HUES48 (cell line): ENCODE measurements at regions not wholly inside any gene's neighbourhood (a gene's known extent, or its start where the extent isn't known, plus 50 kb on each side); places are given as distances from the start of the nearest gene placed in this dataset.

Experiments
- H3K27ac ChIP-seq: one replicate; pipeline ENCODE4 v1.7.0; 2013; ENCODE audit warnings: low read depth, low read length, inconsistent platforms
- H3K27me3 ChIP-seq: 2 replicates; pipeline ENCODE4 v1.6.1; 2013; ENCODE audit warnings: mild to moderate bottlenecking, low read length; ENCODE audit not compliant: control insufficient read depth, insufficient read depth
- H3K36me3 ChIP-seq: 2 replicates; pipeline ENCODE4 v1.6.1; 2013; ENCODE audit warnings: low read length; ENCODE audit not compliant: control insufficient read depth, insufficient read depth
- H3K4me1 ChIP-seq: 2 replicates; pipeline ENCODE4 v1.6.1; 2013; ENCODE audit warnings: mild to moderate bottlenecking, low read length; ENCODE audit not compliant: control insufficient read depth, insufficient read depth
- H3K4me3 ChIP-seq: 2 replicates; pipeline ENCODE4 v1.5.1; 2013; ENCODE audit warnings: mild to moderate bottlenecking, low read depth, low read length
- H3K9ac ChIP-seq: 2 replicates; pipeline ENCODE4 v1.6.1; 2013; ENCODE audit warnings: mild to moderate bottlenecking, low read depth, low read length, moderate library complexity
- H3K9me3 ChIP-seq: 2 replicates; pipeline ENCODE4 v1.6.1; 2013; ENCODE audit warnings: low read length; ENCODE audit not compliant: control insufficient read depth, insufficient read depth

DNA sequence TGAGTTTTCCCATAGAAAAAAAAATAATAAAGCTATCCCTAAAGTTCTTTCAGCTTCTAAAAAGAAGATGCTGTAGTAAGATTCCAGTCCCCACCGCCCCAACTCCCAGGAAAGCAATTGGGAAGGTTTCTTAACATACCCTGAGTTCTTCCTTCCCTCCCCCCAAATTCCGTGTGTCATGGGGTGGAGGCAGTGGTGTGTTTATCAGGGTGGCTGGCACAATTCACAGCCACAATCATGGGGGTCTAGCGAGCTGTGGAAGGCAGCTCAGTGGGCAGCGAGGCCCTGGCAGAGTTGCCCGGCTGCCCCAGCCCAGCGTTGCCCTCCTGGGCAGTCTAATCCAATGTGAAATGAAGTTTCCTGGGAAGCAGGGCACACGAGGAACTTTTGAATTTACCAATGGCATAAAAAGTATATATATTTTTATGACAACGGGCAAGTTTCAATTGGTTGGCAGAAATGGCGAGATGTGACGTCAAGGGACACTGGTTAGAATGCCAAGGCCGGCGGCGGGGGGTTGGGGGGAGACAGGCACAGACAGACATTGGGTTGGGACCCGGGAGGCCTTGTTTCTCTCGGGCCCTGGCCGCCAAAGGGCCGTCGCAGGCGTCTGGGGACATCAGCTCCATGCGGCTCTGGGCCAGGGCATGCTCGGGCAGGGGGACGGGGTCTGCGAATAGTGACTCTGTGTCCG, 80.7 kb upstream of the PPARA start:
- H3K9me3 ChIP-seq, result no peaks in the 10 kb centered on the region
- peaks cover 17% of the 10 kb centered on the region; the same call in 1 of the 2 replicates for H3K4me1 ChIP-seq
- H3K4me3 ChIP-seq, result peak overlapping the region; percentile 73
- H3K9ac ChIP-seq, result peak overlapping the region; percentile 41; the same call in 1 of the 2 replicates
- H3K36me3 ChIP-seq, result no peaks in the 10 kb centered on the region
- H3K27ac ChIP-seq, result no peak overlapping the region
- peaks cover 48% of the 10 kb centered on the region for H3K27me3 ChIP-seq

DNA sequence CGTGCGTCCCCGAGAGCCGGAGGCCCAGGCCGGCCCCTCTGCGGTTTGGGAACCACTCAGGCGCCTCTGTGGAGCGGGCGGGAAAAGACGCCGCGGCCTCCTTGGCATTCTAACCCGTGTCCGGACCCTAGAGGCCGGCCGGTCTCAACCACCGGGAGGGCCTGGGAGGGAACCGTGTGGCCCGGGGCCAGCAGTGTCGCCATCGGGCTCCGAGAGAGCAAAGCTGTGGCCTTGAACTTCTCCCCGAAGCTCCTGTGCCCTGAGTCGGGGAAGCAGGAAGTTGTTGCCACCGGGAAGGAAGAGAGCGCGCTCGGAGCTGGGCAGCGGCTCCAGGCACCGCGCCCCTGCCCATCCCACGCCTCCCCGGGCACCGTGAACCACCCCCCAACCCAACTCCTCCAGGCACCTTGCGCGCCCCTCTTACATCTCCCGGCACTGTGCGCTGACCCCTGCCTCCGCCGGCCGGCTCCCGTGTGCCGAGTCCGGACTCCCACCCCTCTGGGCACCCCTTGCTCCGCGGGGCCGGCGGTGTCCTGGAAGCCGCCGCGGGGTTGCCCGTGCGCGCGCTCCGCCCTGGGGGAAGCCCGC, 80.0 kb upstream of the PPARA start:
- Histone ChIP-seq H3K4me1 (peaks cover 23% of the 10 kb centered on the region; the same call in 1 of the 2 replicates), H3K27ac (no peak overlapping the region), H3K9ac (peak overlapping the region; percentile 41; the same call in 1 of the 2 replicates)

DNA sequence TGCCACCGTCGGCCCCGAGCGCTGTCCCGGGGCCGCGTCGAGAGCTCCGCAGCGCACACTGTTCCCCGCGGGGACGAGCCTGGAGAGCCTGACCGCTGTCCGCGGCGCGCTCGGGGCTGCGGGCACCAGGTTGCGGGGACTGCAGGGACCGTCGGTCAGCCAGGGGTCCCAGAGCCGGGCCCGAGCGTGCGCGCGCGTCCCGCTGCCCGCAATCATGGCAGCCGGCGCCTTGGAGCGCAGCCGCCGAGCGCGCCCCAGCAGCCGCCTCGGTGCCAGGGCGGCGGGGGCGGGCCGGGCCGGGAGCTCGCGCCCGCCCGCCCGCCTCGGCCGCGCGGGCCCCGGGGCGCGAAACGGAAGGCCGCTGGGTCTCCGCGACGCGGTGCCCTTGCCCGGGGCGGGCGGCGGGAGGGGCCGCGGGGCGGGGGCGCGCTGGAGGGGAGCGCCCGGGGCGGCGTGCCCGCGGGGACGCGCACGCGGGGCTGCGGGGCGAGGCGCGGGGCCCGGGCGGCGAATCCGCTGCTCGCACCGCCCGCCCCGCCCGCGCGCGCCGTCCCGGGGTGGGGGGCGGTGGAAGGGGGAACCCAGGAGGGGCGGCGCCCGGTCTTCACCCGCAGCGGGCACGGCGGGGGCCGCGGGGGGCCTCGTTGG, 79.4 kb upstream of the PPARA start:
- H3K9me3 ChIP-seq, result no peaks in the 10 kb centered on the region
- H3K36me3 ChIP-seq, result no peaks in the 10 kb centered on the region
- peaks cover 25% of the 10 kb centered on the region for H3K4me1 ChIP-seq
- H3K4me3 ChIP-seq, result peak overlapping the region; percentile 73
- H3K27ac ChIP-seq, result no peak overlapping the region
- peaks cover 48% of the 10 kb centered on the region for H3K27me3 ChIP-seq
- 0 out of 2 replicates have a peak overlapping the region, but pooled peaks have one; percentile 41 for H3K9ac ChIP-seq

More for the DNA sequence above, 80.0 kb upstream of the PPARA start:
- H3K27me3 ChIP-seq, result peaks cover 48% of the 10 kb centered on the region
- no peaks in the 10 kb centered on the region for H3K9me3 ChIP-seq
- peak overlapping the region; percentile 73 for H3K4me3 ChIP-seq
- no peaks in the 10 kb centered on the region for H3K36me3 ChIP-seq

DNA sequence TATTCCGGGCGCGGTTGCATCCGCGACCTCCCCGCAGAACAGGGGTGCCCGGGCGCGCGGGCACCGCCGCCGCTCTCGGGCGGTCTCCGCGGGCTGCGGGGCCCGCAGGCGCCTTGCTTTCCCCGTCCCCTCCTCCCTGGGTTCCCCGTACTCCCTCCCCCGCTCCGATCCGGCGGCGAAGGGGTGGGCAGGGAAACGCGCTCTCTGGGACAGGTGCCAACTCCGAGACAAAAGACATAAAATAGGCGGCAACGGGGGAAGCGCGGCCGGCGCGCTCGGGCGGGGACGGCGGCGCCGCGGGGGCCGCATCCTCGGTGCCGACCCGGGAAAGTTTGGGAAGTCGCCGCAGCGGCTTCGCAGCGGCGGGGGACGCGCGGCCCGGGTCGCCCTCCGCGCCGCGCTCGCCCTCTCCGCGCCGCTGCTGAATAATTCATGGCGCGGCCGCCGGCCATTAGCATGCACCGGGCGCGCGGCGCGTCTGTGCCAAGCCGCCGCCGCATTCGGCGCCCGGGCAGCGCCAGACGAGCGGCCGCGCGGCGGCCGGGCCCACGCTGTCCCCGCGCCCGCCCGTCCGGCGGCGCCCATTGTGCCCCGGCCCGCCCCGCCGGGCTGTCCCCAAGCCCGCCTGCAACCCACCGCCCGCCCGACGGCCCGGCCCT, 78.7 kb upstream of the PPARA start:
- H3K36me3 ChIP-seq, result no peaks in the 10 kb centered on the region
- H3K4me1 ChIP-seq, result peaks cover 32% of the 10 kb centered on the region
- no peak overlapping the region for H3K9ac ChIP-seq
- peaks cover 48% of the 10 kb centered on the region for H3K27me3 ChIP-seq
- no peak overlapping the region for H3K27ac ChIP-seq
- no peaks in the 10 kb centered on the region for H3K9me3 ChIP-seq
- H3K4me3 ChIP-seq, result peak overlapping the region; percentile 62

DNA sequence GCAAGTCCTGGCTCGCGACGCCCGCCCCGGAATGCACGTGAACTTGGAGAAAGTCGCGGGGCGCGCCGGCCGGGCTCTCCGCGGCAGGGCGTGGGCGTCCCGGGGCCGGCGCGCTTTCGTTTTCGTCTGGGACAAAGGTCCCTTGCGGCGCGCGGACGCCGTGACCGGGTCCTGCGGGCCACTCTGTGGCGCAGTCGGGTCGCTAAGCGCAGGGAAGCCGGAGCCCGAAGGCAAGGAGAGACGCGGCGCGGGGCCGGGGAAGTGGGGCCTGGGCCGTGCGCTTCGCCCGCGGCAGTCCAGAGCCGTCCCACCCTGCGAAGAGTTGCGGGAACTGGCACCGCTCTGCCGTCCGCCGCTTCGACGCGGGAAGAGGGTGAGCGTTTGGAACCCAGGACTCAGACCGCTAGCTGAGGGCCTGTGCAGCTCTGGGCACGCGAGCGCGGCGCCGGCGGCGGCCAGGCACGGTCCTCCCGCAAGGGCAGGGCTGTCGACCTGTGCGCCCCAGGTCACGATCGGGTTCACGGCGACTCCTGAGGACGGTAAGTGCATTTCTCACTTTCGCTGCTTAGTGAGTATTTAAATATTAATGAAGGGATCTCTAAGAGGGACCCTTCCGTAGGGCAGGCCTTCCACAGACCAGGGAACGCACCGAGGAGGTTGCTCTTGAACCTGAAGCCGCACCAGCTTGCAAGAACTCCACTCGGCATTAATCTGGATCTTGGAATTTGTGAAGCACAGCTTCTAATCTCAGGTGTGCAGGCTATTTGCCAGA, 78.0 kb upstream of the PPARA start:
- Histone ChIP-seq H3K27ac (no peak overlapping the region), H3K4me1 (peaks cover 39% of the 10 kb centered on the region), H3K4me3 (peak overlapping the region; percentile 62), H3K27me3 (peaks cover 48% of the 10 kb centered on the region), H3K9me3 (no peaks in the 10 kb centered on the region), H3K36me3 (no peaks in the 10 kb centered on the region), H3K9ac (no peak overlapping the region; the same call in 1 of the 2 replicates)

DNA sequence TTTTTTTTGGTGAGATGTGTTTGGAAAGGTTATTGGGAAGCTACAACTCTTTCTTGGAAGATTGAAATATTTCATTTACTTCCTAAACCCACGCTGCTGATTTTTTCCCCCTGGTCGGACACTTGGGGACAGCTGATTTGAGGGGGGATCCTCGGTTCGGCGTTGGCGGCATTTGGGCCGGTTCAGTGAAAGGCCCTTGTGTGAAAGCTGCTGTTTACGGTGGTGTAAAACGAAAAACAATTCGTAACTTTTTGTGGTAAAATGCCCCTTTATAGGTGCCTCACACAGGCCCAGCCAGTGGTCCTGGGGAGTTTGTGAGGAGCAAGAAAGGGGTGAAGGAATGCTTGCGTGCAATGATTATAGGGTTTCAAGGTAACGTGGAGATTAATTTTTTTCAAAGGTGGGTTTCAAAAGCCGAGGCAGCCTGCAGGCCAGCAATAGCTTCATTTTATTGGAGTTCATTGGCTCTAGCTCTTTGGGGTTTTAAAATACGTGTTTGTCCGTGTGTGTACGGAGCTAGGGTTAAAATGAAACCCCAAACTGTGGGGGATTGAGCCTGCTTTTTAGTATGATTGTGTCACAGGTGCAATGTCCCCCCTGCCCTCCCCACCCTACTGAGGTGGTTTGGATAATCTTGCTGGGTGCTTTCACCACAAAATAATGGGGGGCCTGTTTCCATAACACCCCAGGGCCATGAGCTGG, 77.2 kb upstream of the PPARA start:
- Histone ChIP-seq H3K9ac (no peak overlapping the region), H3K36me3 (no peaks in the 10 kb centered on the region)

DNA sequence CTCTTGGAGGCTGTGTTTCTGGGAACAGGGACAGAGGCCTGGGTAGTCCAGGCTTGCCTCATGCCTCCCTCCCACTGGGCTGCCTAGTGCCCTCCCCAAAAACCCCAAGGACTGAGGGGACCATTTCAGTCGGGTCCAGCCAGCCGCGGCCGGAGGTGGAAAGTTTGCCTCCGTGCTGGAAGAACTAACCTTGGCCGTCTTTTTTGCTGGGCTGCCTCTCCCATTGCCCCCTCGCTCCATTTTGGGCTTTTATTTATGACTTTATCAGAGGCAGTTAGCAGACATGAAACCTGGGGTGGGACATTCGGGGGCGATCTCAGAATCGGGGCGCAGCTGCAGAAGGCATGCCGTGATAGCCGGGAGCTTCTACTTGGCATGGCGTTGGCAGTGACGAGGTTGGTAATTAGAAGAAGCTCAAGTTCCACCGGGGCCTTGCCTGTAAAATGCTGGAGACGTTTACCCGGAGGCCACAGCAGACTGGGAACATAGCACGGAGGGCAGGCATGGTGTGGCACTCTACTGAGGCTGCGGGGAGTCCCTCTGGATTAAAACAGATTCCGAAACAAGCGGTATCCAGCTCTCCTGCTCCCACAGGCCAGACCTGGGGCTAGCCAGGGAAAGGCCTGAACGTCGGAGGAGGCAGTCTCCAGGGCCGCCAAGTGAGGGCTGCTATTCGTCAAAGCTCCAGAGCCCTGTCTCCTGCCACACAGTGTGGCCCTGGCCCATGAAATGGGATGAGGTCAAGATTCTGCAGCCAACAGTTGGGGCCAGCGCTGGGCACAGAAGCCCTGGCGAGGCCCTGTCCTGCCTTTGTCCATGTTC, 76.4 kb upstream of the PPARA start:
- Histone ChIP-seq H3K4me1 (peaks cover 55% of the 10 kb centered on the region), H3K36me3 (no peaks in the 10 kb centered on the region), H3K9ac (no peak overlapping the region), H3K9me3 (no peaks in the 10 kb centered on the region), H3K4me3 (peak overlapping the region; percentile 62; the same call in 1 of the 2 replicates), H3K27ac (no peak overlapping the region), H3K27me3 (peaks cover 40% of the 10 kb centered on the region)

More for the DNA sequence above, 77.2 kb upstream of the PPARA start:
- Histone ChIP-seq H3K4me3 (peak overlapping the region; percentile 62), H3K4me1 (peaks cover 47% of the 10 kb centered on the region), H3K27ac (no peak overlapping the region), H3K27me3 (peaks cover 48% of the 10 kb centered on the region), H3K9me3 (no peaks in the 10 kb centered on the region)

DNA sequence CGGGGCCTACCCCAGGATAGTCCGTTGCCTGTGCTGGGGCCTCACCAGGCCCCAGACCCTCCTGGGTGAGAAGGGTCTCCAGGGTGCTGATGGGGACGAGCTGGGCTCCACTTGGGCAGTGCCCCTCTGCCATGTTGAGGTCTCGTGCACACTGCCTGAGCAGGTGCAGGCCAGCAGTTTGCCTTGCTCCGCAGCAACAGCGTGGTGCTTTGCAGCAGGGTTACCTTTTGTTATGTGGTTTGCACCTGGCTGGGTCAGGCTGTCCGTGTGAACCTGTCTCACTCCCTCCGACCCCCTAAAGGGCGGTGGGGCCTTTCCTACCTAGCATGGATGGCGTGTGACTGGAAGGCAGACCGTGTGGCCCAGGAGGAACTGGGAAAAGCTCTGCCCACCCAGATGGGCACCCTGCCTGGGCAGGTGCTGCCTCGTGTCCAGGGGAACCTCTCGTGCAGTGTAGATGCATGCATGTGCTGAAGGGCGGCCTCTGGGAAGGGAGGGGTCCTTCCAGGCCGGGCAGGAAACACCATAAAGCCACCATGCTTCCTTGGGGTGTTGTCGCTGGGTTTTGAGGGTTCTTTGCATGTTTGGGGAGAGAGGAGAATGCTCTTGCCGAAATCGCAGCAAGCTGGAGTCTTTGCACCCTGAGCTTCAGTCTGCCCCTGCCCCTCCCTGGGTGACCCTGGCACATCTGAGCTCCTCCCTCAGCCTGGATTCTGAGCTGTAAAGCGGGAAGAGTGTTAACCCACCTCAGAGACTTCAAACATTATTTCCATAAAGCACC, 75.4 kb upstream of the PPARA start:
- Histone ChIP-seq H3K27ac (no peak overlapping the region), H3K36me3 (no peaks in the 10 kb centered on the region), H3K27me3 (peaks cover 30% of the 10 kb centered on the region), H3K9ac (no peak overlapping the region), H3K4me1 (peaks cover 47% of the 10 kb centered on the region), H3K4me3 (no peak overlapping the region), H3K9me3 (no peaks in the 10 kb centered on the region)
